ENCODE measurements at regions not wholly inside any gene's neighbourhood (a gene's known extent, or its start where the extent isn't known, plus 50 kb on each side); places are given as distances from the start of the nearest gene placed in this dataset.

GRCh38 chr1:187374742-187375141 is 546.0 kb downstream of the PLA2G4A start:
- ATAC-seq = no peak

GRCh38 chr1:187383366-187383765 is 554.6 kb downstream of the PLA2G4A start:
- ATAC-seq = 0 out of 3 replicates have a peak, but pooled peaks have one; percentile 40
- no peak for TF ChIP-seq ZFP3 (CRISPR knock-in tag; IDR thresholded peaks at IDR 0.05)
- TF ChIP-seq RARB (CRISPR knock-in tag; IDR thresholded peaks at IDR 0.05) = no peak
- TF ChIP-seq TSHZ2 (CRISPR knock-in tag; IDR thresholded peaks at IDR 0.05) = no peak
- TF ChIP-seq CSRNP3 (CRISPR knock-in tag; IDR thresholded peaks at IDR 0.05) = no peak
- no peak for TF ChIP-seq ZFP30 (CRISPR knock-in tag; IDR thresholded peaks at IDR 0.05)
- TF ChIP-seq TOX (CRISPR knock-in tag; IDR thresholded peaks at IDR 0.05; ENCODE audit: borderline replicate concordance) = no peak

More at GRCh38 chr1:187374742-187375141, 546.0 kb downstream of the PLA2G4A start:
- TF ChIP-seq CSDC2 (CRISPR knock-in tag; IDR thresholded peaks at IDR 0.05) (no peak), ZC3H10 (CRISPR knock-in tag; IDR thresholded peaks at IDR 0.05) (no peak), ZNF8 (CRISPR knock-in tag; IDR thresholded peaks at IDR 0.05) (no peak), GLIS3 (CRISPR knock-in tag; IDR thresholded peaks at IDR 0.05) (no peak), OSR1 (CRISPR knock-in tag; IDR thresholded peaks at IDR 0.05) (no peak), CSRNP3 (CRISPR knock-in tag; IDR thresholded peaks at IDR 0.05) (no peak), ZNF565 (CRISPR knock-in tag; conservative IDR thresholded peaks at IDR 0.05; ENCODE audit: low read depth) (no peak), ARNTL (CRISPR knock-in tag; IDR thresholded peaks at IDR 0.05; ENCODE audit: borderline replicate concordance, low read depth) (no peak), ZNF70 (CRISPR knock-in tag; IDR thresholded peaks at IDR 0.05) (no peak), ZFP30 (CRISPR knock-in tag; IDR thresholded peaks at IDR 0.05) (no peak), BACH2 (CRISPR knock-in tag; IDR thresholded peaks at IDR 0.05; ENCODE audit: borderline replicate concordance) (no peak), ISL1 (CRISPR knock-in tag; IDR thresholded peaks at IDR 0.05) (no peak), SNAI2 (CRISPR knock-in tag; IDR thresholded peaks at IDR 0.05) (no peak), TSHZ2 (CRISPR knock-in tag; IDR thresholded peaks at IDR 0.05) (no peak), ESRRG (CRISPR knock-in tag; IDR thresholded peaks at IDR 0.05) (no peak), TOX (CRISPR knock-in tag; IDR thresholded peaks at IDR 0.05; ENCODE audit: borderline replicate concordance) (no peak), PATZ1 (CRISPR knock-in tag; IDR thresholded peaks at IDR 0.05; ENCODE audit: borderline replicate concordance) (no peak), POU6F1 (CRISPR knock-in tag; IDR thresholded peaks at IDR 0.05; ENCODE audit: borderline replicate concordance, low read depth) (no peak), CREB5 (CRISPR knock-in tag; IDR thresholded peaks at IDR 0.05; ENCODE audit: low read depth) (no peak)

Data from SK-N-SH treated with all-trans-retinoic acid at 6 μM for 48 hours (cell line).